HepG2 (cell line): ENCODE measurements at regions not wholly inside any gene's neighbourhood (a gene's known extent, or its start where the extent isn't known, plus 50 kb on each side); places are given as distances from the start of the nearest gene placed in this dataset.

ENCODE experiments used
- ATF7 ChIP-seq, 2 experiments: fragments of 450-650 bp in 1 of 2; sonication (generic) in 1 of 2; formaldehyde crosslinking in 1 of 2; IDR thresholded peaks; 2 replicates each; pipeline versions ENCODE4 v1.4.0 to v1.6.1; 2016 to 2020; ENCODE audit warnings: antibody characterized with exemption in 1 of 2, mild to moderate bottlenecking in 1 of 2, missing genetic modification reagents in 1 of 2
- CTCF ChIP-seq: sonication (generic); formaldehyde crosslinking; IDR thresholded peaks from 2 replicates; pipeline ENCODE4 v1.5.0; 2020; ENCODE audit warnings: mild to moderate bottlenecking, missing genetic modification reagents, moderate library complexity
- FOSL1 ChIP-seq: sonication (generic); formaldehyde crosslinking; IDR thresholded peaks from 2 replicates; pipeline ENCODE4 v1.9.0; 2021; ENCODE audit warnings: missing genetic modification reagents, borderline replicate concordance
- GPBP1L1 ChIP-seq: sonication (generic); formaldehyde crosslinking; IDR thresholded peaks from 2 replicates; pipeline ENCODE4 v1.5.0; 2020; ENCODE audit warnings: mild to moderate bottlenecking, missing genetic modification reagents
- MAX ChIP-seq: IDR thresholded peaks from 2 replicates; pipeline ENCODE4 v1.6.1; 2012; ENCODE audit warnings: inconsistent platforms
- NR2F6 ChIP-seq, 2 experiments: IDR thresholded peaks; 2 replicates each; pipeline ENCODE4 v1.6.1; 2016; ENCODE audit warnings: antibody characterized with exemption in 1 of 2, mild to moderate bottlenecking in 1 of 2
- POLR2A ChIP-seq, 2 experiments: IDR thresholded peaks; 2 replicates each; pipeline ENCODE4 v1.6.1; 2011; ENCODE audit warnings: low read depth in 2 of 2, low read length in 2 of 2, mild to moderate bottlenecking in 1 of 2, moderate library complexity in 1 of 2; ENCODE audit not compliant: insufficient read depth in 1 of 2
- PREB ChIP-seq: sonication (generic); formaldehyde crosslinking; IDR thresholded peaks from 2 replicates; pipeline ENCODE4 v1.4.0; 2020; ENCODE audit warnings: missing genetic modification reagents
- RFX5 ChIP-seq: IDR thresholded peaks from 2 replicates; pipeline ENCODE4 v1.6.1; 2011; ENCODE audit warnings: low read depth, low read length, improper control_type of control experiment
- SOX6 ChIP-seq, 2 experiments: fragments of 450-650 bp in 1 of 2; sonication (generic) in 1 of 2; formaldehyde crosslinking in 1 of 2; IDR thresholded peaks; 2 replicates each; pipeline versions ENCODE4 v1.4.0 to v1.6.1; 2017 to 2020; ENCODE audit warnings: antibody characterized with exemption in 1 of 2, mild to moderate bottlenecking in 1 of 2, missing genetic modification reagents in 1 of 2
- ZNF276 ChIP-seq: sonication (generic); formaldehyde crosslinking; IDR thresholded peaks from 2 replicates; pipeline ENCODE4 v1.4.0; 2020; ENCODE audit warnings: mild to moderate bottlenecking, low read depth, missing genetic modification reagents
- ZNF331 ChIP-seq: sonication (generic); formaldehyde crosslinking; IDR thresholded peaks from 2 replicates; pipeline ENCODE4 v1.4.0; 2020; ENCODE audit warnings: missing genetic modification reagents
- ZSCAN29 ChIP-seq: sonication (generic); formaldehyde crosslinking; conservative IDR thresholded peaks from 2 replicates; pipeline ENCODE4 v1.4.0; 2020; ENCODE audit warnings: mild to moderate bottlenecking, missing genetic modification reagents

- TF ChIP-seq ATF7 (IDR thresholded peaks at IDR 0.05) (no peak; the same call in 1 of the 2 replicates), ATF7 (CRISPR knock-in tag; IDR thresholded peaks at IDR 0.05) (no peak), ZSCAN29 (CRISPR knock-in tag) (no peak), ZNF331 (CRISPR knock-in tag) (no peak), MAX (no peak), POLR2A (IDR thresholded peaks at IDR 0.05; ENCODE audit: insufficient read depth in 1 of 2, low read depth in 2 of 2, low read length in 2 of 2) (no peak), FOSL1 (CRISPR knock-in tag) (no peak), SOX6 (IDR thresholded peaks at IDR 0.05) (no peak), SOX6 (CRISPR knock-in tag; IDR thresholded peaks at IDR 0.05) (no peak), NR2F6 (IDR thresholded peaks at IDR 0.05) (no peak), NR2F6 (CRISPR knock-in tag; IDR thresholded peaks at IDR 0.05) (no peak), ZNF276 (CRISPR knock-in tag) (no peak), GPBP1L1 (no peak), PREB (CRISPR knock-in tag) (no peak), CTCF (no peak), RFX5 (no peak)
Observed at GRCh38 chrX:39767446-39767845, 330.3 kb downstream of the BCOR start.
